Neural crest cell (in vitro differentiated cells): ENCODE measurements at regions not wholly inside any gene's neighbourhood (a gene's known extent, or its start where the extent isn't known, plus 50 kb on each side); places are given as distances from the start of the nearest gene placed in this dataset.

Experiments
- DNase-seq: peaks from one replicate; pipeline ENCODE4 v3.0.0; 2021; ENCODE audit warnings: low read depth, mixed read lengths, low spot score
- H3K27ac Mint-ChIP-seq: one replicate; pipeline ENCODE4 v1.8.0; 2021; ENCODE audit warnings: mild to moderate bottlenecking, mixed read lengths; ENCODE audit not compliant: unreplicated experiment
- H3K27me3 Mint-ChIP-seq: 2 replicates; pipeline ENCODE4 v1.8.0; 2021; ENCODE audit warnings: low read depth, mild to moderate bottlenecking, mixed read lengths
- H3K36me3 Mint-ChIP-seq: 2 replicates; pipeline ENCODE4 v1.8.0; 2021; ENCODE audit warnings: low read depth, mild to moderate bottlenecking, mixed read lengths
- H3K4me1 Mint-ChIP-seq: 2 replicates; pipeline ENCODE4 v1.8.0; 2021; ENCODE audit warnings: mixed read lengths
- H3K4me3 Mint-ChIP-seq: one replicate; pipeline ENCODE4 v1.8.0; 2021; ENCODE audit warnings: mild to moderate bottlenecking, mixed read lengths
- H3K9me3 Mint-ChIP-seq: 2 replicates; pipeline ENCODE4 v1.8.0; 2021; ENCODE audit warnings: mixed read lengths
- CTCF ChIP-seq: fragments of 200-600 bp; sonication (generic); conservative IDR thresholded peaks from 2 replicates; pipeline ENCODE4 v1.5.0; 2021; ENCODE audit warnings: antibody characterized with exemption, mild to moderate bottlenecking

DNA sequence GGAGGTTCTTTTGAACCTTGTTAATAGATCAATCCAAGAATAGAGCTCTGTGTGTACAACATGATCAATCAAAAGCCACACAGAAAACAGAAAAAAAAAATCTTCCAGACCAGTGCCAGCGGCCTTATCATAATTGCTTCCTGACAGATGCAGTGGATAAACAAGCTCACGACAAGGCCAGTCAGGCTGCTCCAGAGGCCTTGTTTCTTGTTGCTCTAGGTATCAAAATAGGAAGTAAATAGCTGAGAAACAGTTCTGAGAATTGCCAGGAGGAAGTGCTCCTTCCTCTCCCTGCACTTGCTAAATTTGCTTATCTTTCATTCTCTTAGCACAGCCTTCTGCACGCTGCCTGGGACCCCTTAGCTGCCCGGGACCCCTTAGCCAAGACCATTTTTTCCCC lies 199.0 kb upstream of the TARS1 start:
- no peak for DNase-seq
- Mint-ChIP-seq H3K9me3 (no peaks in the 10 kb centered on the region), H3K27ac (peak overlapping the region; percentile 87), H3K36me3 (no peaks in the 10 kb centered on the region), H3K4me1 (peaks cover 10% of the 10 kb centered on the region), H3K27me3 (no peaks in the 10 kb centered on the region), H3K4me3 (no peak overlapping the region)
- TF ChIP-seq CTCF = no peak

DNA sequence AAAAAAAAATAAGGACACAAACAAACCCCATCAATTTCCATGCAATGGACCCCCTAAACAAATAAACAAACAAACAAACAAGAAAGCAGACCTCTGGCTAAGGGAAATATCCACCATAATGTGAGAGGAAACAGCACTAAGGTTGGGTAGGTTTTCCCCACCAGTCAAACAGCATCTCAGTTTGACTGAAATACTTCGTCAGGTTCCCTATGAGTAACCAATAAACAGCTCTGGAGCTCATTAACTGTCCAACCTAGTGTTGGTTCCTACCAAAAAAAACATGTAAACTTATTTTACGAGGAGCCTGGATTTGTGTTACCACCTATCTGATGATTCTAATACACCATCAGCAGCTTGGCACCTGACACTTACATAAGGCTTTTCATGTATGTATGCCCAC lies 198.5 kb upstream of the TARS1 start:
- H3K27me3 Mint-ChIP-seq = no peaks in the 10 kb centered on the region
- H3K4me1 Mint-ChIP-seq = peaks cover 10% of the 10 kb centered on the region
- H3K9me3 Mint-ChIP-seq = no peaks in the 10 kb centered on the region
- no peak for TF ChIP-seq CTCF
- no peak for DNase-seq
- peak overlapping the region; percentile 87 for H3K27ac Mint-ChIP-seq
- no peaks in the 10 kb centered on the region for H3K36me3 Mint-ChIP-seq
- no peak overlapping the region for H3K4me3 Mint-ChIP-seq

GRCh38 chr5:33244441-33245150 lies 196.2 kb upstream of the TARS1 start:
- Mint-ChIP-seq H3K9me3 (no peaks in the 10 kb centered on the region), H3K4me3 (no peak overlapping the region), H3K4me1 (peaks cover 10% of the 10 kb centered on the region), H3K36me3 (no peaks in the 10 kb centered on the region), H3K27me3 (no peaks in the 10 kb centered on the region), H3K27ac (no peak overlapping the region)
- DNase-seq = no peak
- no peak for TF ChIP-seq CTCF

GRCh38 chr5:33254579-33254978 lies 186.2 kb upstream of the TARS1 start:
- TF ChIP-seq CTCF = no peak
- H3K27ac Mint-ChIP-seq = no peak overlapping the region
- no peaks in the 10 kb centered on the region for H3K9me3 Mint-ChIP-seq
- H3K4me3 Mint-ChIP-seq = no peak overlapping the region
- no peaks in the 10 kb centered on the region for H3K36me3 Mint-ChIP-seq
- H3K4me1 Mint-ChIP-seq = peaks cover 3% of the 10 kb centered on the region
- no peaks in the 10 kb centered on the region for H3K27me3 Mint-ChIP-seq
- no peak for DNase-seq

DNA sequence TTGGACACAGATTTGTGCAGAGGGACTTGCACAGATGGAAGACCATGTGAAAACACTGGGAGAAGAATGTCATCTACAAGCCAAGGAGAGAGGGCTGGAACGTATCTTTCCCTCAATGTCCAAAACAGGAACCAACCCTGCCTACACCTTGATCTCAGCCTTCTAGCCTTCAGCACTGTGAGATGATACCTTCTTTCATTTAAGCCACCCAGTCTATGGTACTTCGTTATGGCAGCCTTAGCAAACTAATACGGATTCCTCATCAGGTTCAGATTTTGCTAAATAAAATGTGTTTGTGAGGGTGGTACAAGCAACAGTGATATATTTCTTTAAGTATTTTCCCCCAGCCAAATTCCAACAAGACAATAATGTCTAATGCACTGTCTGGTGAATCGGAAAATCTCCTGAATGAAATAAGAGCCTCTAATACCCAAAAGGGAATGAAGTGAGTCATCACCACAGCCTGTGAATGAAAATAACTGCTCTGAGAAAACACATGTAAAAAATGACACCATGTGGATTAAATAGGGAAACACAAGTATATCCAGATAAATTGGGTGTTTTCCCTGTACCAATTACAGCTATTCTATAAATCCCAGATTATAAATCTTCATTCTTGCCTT lies 182.8 kb upstream of the TARS1 start:
- no peak for DNase-seq
- H3K36me3 Mint-ChIP-seq = no peaks in the 10 kb centered on the region
- peaks cover 3% of the 10 kb centered on the region for H3K4me1 Mint-ChIP-seq
- H3K9me3 Mint-ChIP-seq = no peaks in the 10 kb centered on the region
- no peak for TF ChIP-seq CTCF
- H3K27me3 Mint-ChIP-seq = no peaks in the 10 kb centered on the region
- no peak overlapping the region for H3K27ac Mint-ChIP-seq
- H3K4me3 Mint-ChIP-seq = no peak overlapping the region
